Neural cell (in vitro differentiated cells): ENCODE measurements at regions not wholly inside any gene's neighbourhood (a gene's known extent, or its start where the extent isn't known, plus 50 kb on each side); places are given as distances from the start of the nearest gene placed in this dataset.
"Not testable (repeated sequence)": the region's sequence is repeated elsewhere in the genome, so short reads cannot be mapped to it uniquely, and the experiment has no call there.

ENCODE experiments used
- H2AFZ ChIP-seq: fragments of 200-600, 300-800 bp; sonication (generic), shearing (Covaris generic); 2 replicates; pipeline ENCODE4 v1.6.0; 2014; ENCODE audit warnings: low read depth, mild to moderate bottlenecking, antibody characterized with exemption, low read length, moderate library complexity
- H3F3A ChIP-seq: fragments of 200-600 bp; shearing (Covaris generic); 2 replicates; pipeline ENCODE4 v1.6.1; 2016; ENCODE audit warnings: mild to moderate bottlenecking, moderate library complexity, mixed read lengths, antibody characterized with exemption, low read length; ENCODE audit not compliant: insufficient read depth, poor library complexity, severe bottlenecking
- H3K27ac ChIP-seq: fragments of 200-600, 300-800 bp; sonication (generic), shearing (Covaris generic); 2 replicates; pipeline ENCODE4 v1.5.1; 2014; ENCODE audit warnings: mild to moderate bottlenecking, low read length, moderate library complexity
- H3K27me3 ChIP-seq: fragments of 300-800, 200-600 bp; sonication (generic), shearing (Covaris generic); 2 replicates; pipeline ENCODE4 v1.6.0; 2014; ENCODE audit warnings: mild to moderate bottlenecking, low read depth, low read length, moderate library complexity; ENCODE audit not compliant: insufficient read depth
- H3K36me3 ChIP-seq: fragments of 300-800, 200-600 bp; sonication (generic), shearing (Covaris generic); 2 replicates; pipeline ENCODE4 v1.5.1; 2014; ENCODE audit warnings: mild to moderate bottlenecking, antibody characterized with exemption, low read length, moderate library complexity; ENCODE audit not compliant: insufficient read depth
- H3K4me2 ChIP-seq: fragments of 300-800, 200-600 bp; sonication (generic), shearing (Covaris generic); 2 replicates; pipeline ENCODE4 v1.6.0; 2014; ENCODE audit warnings: mild to moderate bottlenecking, low read length
- H3K4me3 ChIP-seq: fragments of 300-800, 200-600 bp; sonication (generic), shearing (Covaris generic); 2 replicates; pipeline ENCODE4 v1.5.1; 2014; ENCODE audit warnings: mild to moderate bottlenecking, low read length, moderate library complexity
- H3K79me2 ChIP-seq: fragments of 200-600 bp; shearing (Covaris generic); replicated peaks from 2 replicates; pipeline ENCODE4 v1.6.0; 2014; ENCODE audit warnings: mild to moderate bottlenecking, low read length, moderate library complexity; ENCODE audit not compliant: insufficient read depth
- H3K9ac ChIP-seq: fragments of 300-800, 200-600 bp; sonication (generic), shearing (Covaris generic); 2 replicates; pipeline ENCODE4 v1.6.1; 2016; ENCODE audit warnings: mild to moderate bottlenecking, low read length, mixed read lengths
- H3K9me2 ChIP-seq: fragments of 200-600 bp; shearing (Covaris generic); 2 replicates; pipeline ENCODE4 v1.6.1; 2016; ENCODE audit warnings: mild to moderate bottlenecking, low read length, mixed read lengths; ENCODE audit not compliant: insufficient read depth
- H3K9me3 ChIP-seq: fragments of 200-600, 300-800 bp; sonication (generic), shearing (Covaris generic); 2 replicates; pipeline ENCODE4 v1.6.1; 2016; ENCODE audit warnings: mild to moderate bottlenecking, mixed run types, low read length, moderate library complexity, mixed read lengths
- H4K20me1 ChIP-seq: fragments of 200-600 bp; shearing (Covaris generic); 2 replicates; pipeline ENCODE4 v1.6.1; 2016; ENCODE audit warnings: mild to moderate bottlenecking, mixed run types; ENCODE audit not compliant: insufficient read depth
- EP300 ChIP-seq: fragments of 450-650 bp; conservative IDR thresholded peaks from 2 replicates; pipeline ENCODE4 v1.6.1; 2014; ENCODE audit warnings: antibody characterized with exemption, mild to moderate bottlenecking, moderate library complexity; ENCODE audit not compliant: poor library complexity, severe bottlenecking
- EZH2 ChIP-seq: fragments of 200-600, 300-800 bp; shearing (Covaris generic), sonication (generic); IDR thresholded peaks from 2 replicates; pipeline ENCODE4 v1.6.1; 2014; ENCODE audit warnings: antibody characterized with exemption, low read length, borderline replicate concordance, mild to moderate bottlenecking; ENCODE audit not compliant: insufficient read depth, poor library complexity, severe bottlenecking
- MXI1 ChIP-seq: fragments of 450-650 bp; conservative IDR thresholded peaks from 2 replicates; pipeline ENCODE4 v1.6.1; 2014; ENCODE audit warnings: antibody characterized with exemption, mild to moderate bottlenecking; ENCODE audit not compliant: poor library complexity, severe bottlenecking
- POLR2AphosphoS5 ChIP-seq: IDR thresholded peaks from 2 replicates; pipeline ENCODE4 v1.6.1; 2012
- RAD21 ChIP-seq: fragments of 450-650 bp; conservative IDR thresholded peaks from 2 replicates; pipeline ENCODE4 v1.6.1; 2014; ENCODE audit warnings: antibody characterized with exemption, mild to moderate bottlenecking, moderate library complexity
- SMC3 ChIP-seq: fragments of 450-650 bp; conservative IDR thresholded peaks from 2 replicates; pipeline ENCODE4 v1.6.1; 2014; ENCODE audit warnings: antibody characterized with exemption, mild to moderate bottlenecking, moderate library complexity; ENCODE audit not compliant: poor library complexity
- TAF1 ChIP-seq: IDR thresholded peaks from 2 replicates; pipeline ENCODE4 v1.6.1; 2012; ENCODE audit warnings: low read depth
- TF ChIP-seq, protein P1 (sequence below): IDR thresholded peaks from 2 replicates; pipeline ENCODE4 v1.6.1; 2012; ENCODE audit warnings: borderline replicate concordance
- TF ChIP-seq, protein P2 (sequence below): fragments of 450-650 bp; IDR thresholded peaks from 2 replicates; pipeline ENCODE4 v1.5.1; 2014; ENCODE audit warnings: antibody characterized with exemption, mild to moderate bottlenecking, moderate library complexity; ENCODE audit not compliant: poor library complexity, severe bottlenecking

DNA sequence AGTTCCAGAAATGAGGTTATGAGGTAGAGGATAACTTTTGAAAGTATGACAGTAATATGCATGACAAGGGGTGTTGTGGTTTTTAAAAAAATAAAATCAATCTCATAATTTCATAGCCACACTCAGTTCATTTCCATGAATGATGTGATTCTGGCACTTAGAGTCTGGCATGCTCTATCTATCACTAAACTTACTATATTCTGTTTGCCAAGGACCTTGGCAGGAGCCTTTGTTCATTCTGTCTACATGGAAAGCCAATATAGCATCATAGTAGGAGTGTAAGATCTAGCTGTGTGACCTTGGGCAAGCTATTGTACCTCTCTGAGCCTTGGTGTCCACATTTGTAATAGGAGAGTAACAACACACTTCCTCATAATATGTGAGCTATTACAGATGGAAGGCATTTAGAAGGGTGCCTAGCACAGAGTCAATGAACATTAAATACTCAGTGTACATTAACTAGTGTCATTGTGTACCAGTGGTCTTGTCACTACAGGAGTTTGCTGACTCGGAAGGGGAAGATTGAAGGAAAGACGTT, 507.6 kb downstream of the SOX6 start:
- Histone ChIP-seq H3K27ac (no peak overlapping the region), H3K79me2 (no peaks in the 10 kb centered on the region), H3K9me3 (no peaks in the 10 kb centered on the region), H3K9me2 (no peaks in the 10 kb centered on the region), H2AFZ (no peak overlapping the region), H3K4me2 (no peak overlapping the region), H3K4me3 (no peak overlapping the region), H4K20me1 (no peaks in the 10 kb centered on the region), H3K9ac (no peak overlapping the region), H3K27me3 (no peaks in the 10 kb centered on the region), H3K36me3 (no peaks in the 10 kb centered on the region), H3F3A (no peaks in the 10 kb centered on the region)
- no peak for TF ChIP-seq RAD21
- TF ChIP-seq, protein P1, sequence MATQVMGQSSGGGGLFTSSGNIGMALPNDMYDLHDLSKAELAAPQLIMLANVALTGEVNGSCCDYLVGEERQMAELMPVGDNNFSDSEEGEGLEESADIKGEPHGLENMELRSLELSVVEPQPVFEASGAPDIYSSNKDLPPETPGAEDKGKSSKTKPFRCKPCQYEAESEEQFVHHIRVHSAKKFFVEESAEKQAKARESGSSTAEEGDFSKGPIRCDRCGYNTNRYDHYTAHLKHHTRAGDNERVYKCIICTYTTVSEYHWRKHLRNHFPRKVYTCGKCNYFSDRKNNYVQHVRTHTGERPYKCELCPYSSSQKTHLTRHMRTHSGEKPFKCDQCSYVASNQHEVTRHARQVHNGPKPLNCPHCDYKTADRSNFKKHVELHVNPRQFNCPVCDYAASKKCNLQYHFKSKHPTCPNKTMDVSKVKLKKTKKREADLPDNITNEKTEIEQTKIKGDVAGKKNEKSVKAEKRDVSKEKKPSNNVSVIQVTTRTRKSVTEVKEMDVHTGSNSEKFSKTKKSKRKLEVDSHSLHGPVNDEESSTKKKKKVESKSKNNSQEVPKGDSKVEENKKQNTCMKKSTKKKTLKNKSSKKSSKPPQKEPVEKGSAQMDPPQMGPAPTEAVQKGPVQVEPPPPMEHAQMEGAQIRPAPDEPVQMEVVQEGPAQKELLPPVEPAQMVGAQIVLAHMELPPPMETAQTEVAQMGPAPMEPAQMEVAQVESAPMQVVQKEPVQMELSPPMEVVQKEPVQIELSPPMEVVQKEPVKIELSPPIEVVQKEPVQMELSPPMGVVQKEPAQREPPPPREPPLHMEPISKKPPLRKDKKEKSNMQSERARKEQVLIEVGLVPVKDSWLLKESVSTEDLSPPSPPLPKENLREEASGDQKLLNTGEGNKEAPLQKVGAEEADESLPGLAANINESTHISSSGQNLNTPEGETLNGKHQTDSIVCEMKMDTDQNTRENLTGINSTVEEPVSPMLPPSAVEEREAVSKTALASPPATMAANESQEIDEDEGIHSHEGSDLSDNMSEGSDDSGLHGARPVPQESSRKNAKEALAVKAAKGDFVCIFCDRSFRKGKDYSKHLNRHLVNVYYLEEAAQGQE = no peak
- TF ChIP-seq EP300 = no peak
- TF ChIP-seq, protein P2, sequence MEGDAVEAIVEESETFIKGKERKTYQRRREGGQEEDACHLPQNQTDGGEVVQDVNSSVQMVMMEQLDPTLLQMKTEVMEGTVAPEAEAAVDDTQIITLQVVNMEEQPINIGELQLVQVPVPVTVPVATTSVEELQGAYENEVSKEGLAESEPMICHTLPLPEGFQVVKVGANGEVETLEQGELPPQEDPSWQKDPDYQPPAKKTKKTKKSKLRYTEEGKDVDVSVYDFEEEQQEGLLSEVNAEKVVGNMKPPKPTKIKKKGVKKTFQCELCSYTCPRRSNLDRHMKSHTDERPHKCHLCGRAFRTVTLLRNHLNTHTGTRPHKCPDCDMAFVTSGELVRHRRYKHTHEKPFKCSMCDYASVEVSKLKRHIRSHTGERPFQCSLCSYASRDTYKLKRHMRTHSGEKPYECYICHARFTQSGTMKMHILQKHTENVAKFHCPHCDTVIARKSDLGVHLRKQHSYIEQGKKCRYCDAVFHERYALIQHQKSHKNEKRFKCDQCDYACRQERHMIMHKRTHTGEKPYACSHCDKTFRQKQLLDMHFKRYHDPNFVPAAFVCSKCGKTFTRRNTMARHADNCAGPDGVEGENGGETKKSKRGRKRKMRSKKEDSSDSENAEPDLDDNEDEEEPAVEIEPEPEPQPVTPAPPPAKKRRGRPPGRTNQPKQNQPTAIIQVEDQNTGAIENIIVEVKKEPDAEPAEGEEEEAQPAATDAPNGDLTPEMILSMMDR = no peak
- TF ChIP-seq SMC3 = no peak
- no peak for TF ChIP-seq TAF1
- TF ChIP-seq EZH2 = no peak
- TF ChIP-seq POLR2AphosphoS5 = no peak
- TF ChIP-seq MXI1 = no peak

DNA sequence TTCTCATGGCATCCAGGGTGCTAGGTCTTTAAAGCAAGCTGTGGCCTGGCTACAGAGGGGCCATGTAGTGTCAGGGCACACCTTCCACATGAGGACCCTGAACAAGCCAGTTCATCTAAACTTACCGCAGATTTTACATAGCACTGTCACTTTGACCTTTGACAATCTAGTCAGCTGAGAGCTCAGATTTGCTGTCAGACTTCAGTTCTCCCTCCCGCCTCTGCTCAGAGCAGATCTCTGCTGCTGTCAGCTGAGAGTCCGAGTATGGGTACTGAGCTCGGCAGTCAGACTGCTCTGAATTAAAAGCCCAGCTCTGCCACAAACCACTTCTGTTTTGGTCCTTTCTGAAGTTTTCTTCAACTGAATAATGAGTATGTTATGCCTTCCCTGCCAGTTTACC, 507.1 kb downstream of the SOX6 start:
- Histone ChIP-seq H3K4me3 (no peak overlapping the region), H3K9ac (no peak overlapping the region), H3K27ac (no peak overlapping the region), H3F3A (no peaks in the 10 kb centered on the region), H4K20me1 (no peaks in the 10 kb centered on the region), H2AFZ (no peak overlapping the region), H3K36me3 (no peaks in the 10 kb centered on the region), H3K27me3 (no peaks in the 10 kb centered on the region), H3K79me2 (no peaks in the 10 kb centered on the region), H3K9me2 (no peaks in the 10 kb centered on the region), H3K9me3 (no peaks in the 10 kb centered on the region), H3K4me2 (no peak overlapping the region)
- TF ChIP-seq, protein P2 = no peak
- TF ChIP-seq SMC3 (no peak), EP300 (no peak), EZH2 (no peak), TAF1 (no peak), MXI1 (no peak), RAD21 (no peak), POLR2AphosphoS5 (no peak)
- TF ChIP-seq, protein P1 = no peak

DNA sequence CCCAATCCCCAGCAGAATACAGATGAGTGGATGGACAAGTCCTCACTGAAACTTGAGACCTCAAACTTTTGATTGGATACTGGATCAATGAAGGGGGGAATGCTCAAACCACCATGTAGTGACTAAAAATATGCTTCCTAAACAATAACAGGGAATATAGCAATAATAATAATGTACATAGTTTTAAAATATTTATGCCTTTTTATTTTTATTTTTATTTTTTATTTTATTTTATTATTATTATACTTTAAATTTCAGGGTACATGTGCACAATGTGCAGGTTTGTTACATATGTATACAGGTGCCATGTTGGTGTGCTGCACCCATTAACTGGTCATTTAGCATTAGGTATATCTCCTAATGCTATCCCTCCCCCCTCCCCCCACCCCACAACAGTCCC, 506.0 kb downstream of the SOX6 start:
- not testable (repeated sequence) for H4K20me1 ChIP-seq, H3K9ac ChIP-seq, H3F3A ChIP-seq, H3K9me2 ChIP-seq, H3K27ac ChIP-seq, H2AFZ ChIP-seq, H3K36me3 ChIP-seq, H3K27me3 ChIP-seq, H3K9me3 ChIP-seq, H3K4me3 ChIP-seq, H3K4me2 ChIP-seq, H3K79me2 ChIP-seq
